ENCODE measurements at regions not wholly inside any gene's neighbourhood (a gene's known extent, or its start where the extent isn't known, plus 50 kb on each side); places are given as distances from the start of the nearest gene placed in this dataset.

DNA sequence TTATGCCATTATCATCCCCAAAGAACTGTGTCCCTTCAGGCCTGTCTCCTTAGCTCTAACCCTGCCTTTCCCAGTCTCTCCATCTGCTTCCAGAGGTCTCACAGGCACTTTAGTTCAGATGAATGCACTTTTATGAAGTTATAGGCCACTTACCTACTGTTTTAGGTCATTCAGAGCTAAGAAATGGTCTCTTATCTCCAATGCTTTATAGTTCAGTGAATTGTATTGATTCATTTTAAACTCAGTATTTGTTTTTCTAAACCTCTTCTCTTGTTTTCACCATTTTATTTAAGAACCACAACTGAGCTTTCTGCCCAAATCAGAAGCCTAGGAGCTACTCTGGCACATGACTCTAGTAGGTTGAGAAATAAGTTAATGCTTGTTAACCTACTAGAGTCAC lies 197.5 kb upstream of the ATP2B1 start:
- Histone ChIP-seq H3K4me3 (no peak overlapping the region), H3K27me3 (replicated peaks; ENCODE audit: insufficient read depth) (no peaks in the 10 kb centered on the region), H3K27ac (no peak overlapping the region), H3K9me3 (no peaks in the 10 kb centered on the region), H3K36me3 (no peaks in the 10 kb centered on the region), H3K4me1 (ENCODE audit: control insufficient read depth in 1 of 2, low read depth in 2 of 2) (no peaks in the 10 kb centered on the region)
- ATAC-seq (ENCODE audit: insufficient number of reproducible peaks, low FRiP score, low read depth) (no peak), DNase-seq (ENCODE audit: low spot score) (no peak)
- TF ChIP-seq, protein P1, sequence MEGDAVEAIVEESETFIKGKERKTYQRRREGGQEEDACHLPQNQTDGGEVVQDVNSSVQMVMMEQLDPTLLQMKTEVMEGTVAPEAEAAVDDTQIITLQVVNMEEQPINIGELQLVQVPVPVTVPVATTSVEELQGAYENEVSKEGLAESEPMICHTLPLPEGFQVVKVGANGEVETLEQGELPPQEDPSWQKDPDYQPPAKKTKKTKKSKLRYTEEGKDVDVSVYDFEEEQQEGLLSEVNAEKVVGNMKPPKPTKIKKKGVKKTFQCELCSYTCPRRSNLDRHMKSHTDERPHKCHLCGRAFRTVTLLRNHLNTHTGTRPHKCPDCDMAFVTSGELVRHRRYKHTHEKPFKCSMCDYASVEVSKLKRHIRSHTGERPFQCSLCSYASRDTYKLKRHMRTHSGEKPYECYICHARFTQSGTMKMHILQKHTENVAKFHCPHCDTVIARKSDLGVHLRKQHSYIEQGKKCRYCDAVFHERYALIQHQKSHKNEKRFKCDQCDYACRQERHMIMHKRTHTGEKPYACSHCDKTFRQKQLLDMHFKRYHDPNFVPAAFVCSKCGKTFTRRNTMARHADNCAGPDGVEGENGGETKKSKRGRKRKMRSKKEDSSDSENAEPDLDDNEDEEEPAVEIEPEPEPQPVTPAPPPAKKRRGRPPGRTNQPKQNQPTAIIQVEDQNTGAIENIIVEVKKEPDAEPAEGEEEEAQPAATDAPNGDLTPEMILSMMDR (IDR thresholded peaks at IDR 0.05), result no peak

DNA sequence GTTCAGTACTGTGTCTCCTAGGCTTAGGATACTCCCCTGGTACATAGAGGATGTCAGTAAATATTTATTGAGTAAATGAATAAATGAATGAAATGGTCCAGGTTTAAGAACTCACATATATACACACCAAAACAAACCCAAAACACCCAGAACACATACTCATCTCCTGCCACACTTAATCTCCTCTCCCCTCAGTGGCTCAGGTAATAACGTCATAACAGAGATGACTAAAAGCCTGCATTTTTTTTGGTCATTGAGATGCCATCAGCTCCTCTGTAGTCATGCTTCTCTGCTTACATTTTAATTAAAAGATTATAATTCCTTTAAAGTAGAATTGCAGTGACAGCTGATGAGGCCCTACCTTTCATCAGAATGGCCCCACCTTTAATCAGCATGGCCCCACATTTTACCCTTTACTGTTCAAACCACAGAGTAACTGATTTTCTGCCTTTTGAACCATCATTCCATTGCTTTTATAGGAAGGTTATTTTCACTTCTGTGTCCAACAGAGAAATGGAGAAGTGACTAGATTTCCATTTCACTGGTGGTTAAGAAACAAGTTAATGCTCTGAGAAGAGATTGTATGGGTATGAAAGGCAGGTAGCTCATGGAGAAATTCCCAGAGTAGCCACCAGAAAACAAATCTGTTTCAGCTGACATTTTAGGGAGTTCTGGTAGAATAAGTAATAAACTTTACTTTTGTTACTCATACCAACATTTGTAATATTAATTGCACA lies 193.4 kb upstream of the ATP2B1 start:
- Histone ChIP-seq H3K27me3 (replicated peaks; ENCODE audit: insufficient read depth) (no peaks in the 10 kb centered on the region), H3K4me1 (ENCODE audit: control insufficient read depth in 1 of 2, low read depth in 2 of 2) (no peaks in the 10 kb centered on the region), H3K36me3 (no peaks in the 10 kb centered on the region), H3K27ac (no peak overlapping the region), H3K4me3 (no peak overlapping the region), H3K9me3 (no peaks in the 10 kb centered on the region)
- DNase-seq (ENCODE audit: low spot score) (no peak), ATAC-seq (ENCODE audit: insufficient number of reproducible peaks, low FRiP score, low read depth) (no peak)
- TF ChIP-seq, protein P1 (IDR thresholded peaks at IDR 0.05), result no peak

DNA sequence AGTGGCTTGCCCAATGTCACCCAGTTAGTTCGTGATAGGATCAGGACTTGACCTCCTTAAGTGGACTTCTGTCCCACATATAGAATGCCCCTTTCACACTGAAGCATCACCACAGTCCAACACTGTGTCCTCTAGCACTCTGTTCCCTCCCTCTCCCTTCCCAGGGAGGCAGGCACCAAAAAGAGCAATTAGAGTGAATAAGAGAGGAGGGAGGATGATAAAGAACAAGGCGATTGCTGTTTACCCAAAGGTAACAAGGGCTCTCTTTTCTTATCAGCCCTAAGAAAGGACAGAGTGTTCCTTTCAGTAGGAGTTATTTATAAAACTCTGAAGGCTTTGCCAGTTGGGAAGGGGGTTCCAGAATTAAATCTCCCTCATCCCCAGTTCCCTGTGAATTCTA lies 192.7 kb upstream of the ATP2B1 start:
- no peak for DNase-seq (ENCODE audit: low spot score)
- Histone ChIP-seq H3K4me3 (no peak overlapping the region), H3K4me1 (ENCODE audit: control insufficient read depth in 1 of 2, low read depth in 2 of 2) (no peaks in the 10 kb centered on the region), H3K27ac (no peak overlapping the region), H3K36me3 (no peaks in the 10 kb centered on the region), H3K27me3 (replicated peaks; ENCODE audit: insufficient read depth) (no peaks in the 10 kb centered on the region), H3K9me3 (no peaks in the 10 kb centered on the region)
- no peak for ATAC-seq (ENCODE audit: insufficient number of reproducible peaks, low FRiP score, low read depth)
- TF ChIP-seq, protein P1 (IDR thresholded peaks at IDR 0.05), result no peak

DNA sequence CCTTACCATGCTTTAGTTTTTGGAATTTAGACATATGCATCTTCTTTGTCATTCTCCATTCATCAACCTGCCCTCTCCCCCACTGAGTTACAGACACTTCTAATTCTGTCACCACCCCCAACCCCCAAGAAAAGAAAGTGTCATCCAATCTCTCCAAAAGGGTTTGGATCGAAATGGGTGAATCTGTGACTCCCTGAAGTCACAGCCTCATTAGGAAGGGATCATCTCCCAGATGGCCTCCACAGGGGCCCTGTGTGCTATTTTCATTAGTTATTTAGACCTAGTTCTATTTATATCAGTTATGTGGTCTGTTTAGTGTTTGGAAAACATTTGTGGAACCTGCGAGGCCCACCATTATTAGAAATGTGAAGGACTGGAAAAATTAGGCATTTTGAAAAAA lies 191.0 kb upstream of the ATP2B1 start:
- Histone ChIP-seq H3K4me1 (ENCODE audit: control insufficient read depth in 1 of 2, low read depth in 2 of 2) (no peaks in the 10 kb centered on the region), H3K9me3 (no peaks in the 10 kb centered on the region), H3K27ac (no peak overlapping the region), H3K27me3 (replicated peaks; ENCODE audit: insufficient read depth) (no peaks in the 10 kb centered on the region), H3K36me3 (no peaks in the 10 kb centered on the region), H3K4me3 (no peak overlapping the region)
- ATAC-seq (ENCODE audit: insufficient number of reproducible peaks, low FRiP score, low read depth) (no peak), DNase-seq (ENCODE audit: low spot score) (no peak)
- TF ChIP-seq, protein P1 (IDR thresholded peaks at IDR 0.05), result no peak

DNA sequence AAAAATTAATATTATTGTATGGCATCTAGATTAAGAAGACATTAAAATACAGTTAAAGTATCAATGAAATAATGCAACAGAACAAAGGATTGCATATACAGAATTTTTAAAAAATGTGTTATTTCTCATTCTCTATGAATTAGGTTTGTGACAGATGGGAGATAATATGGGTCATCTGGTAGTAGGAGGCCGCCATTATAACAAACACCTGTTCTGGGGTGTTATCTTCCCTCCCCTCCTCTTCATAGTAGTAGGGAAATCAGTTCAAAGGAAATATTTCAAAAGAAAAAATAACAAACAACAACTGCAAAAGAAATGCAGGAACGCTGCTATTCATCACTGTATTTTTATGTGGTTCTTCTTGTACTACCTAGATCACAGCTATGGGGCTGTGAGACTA lies 187.0 kb upstream of the ATP2B1 start:
- DNase-seq (ENCODE audit: low spot score) (no peak), ATAC-seq (ENCODE audit: insufficient number of reproducible peaks, low FRiP score, low read depth) (no peak)
- Histone ChIP-seq H3K36me3 (no peaks in the 10 kb centered on the region), H3K9me3 (no peaks in the 10 kb centered on the region), H3K4me1 (ENCODE audit: control insufficient read depth in 1 of 2, low read depth in 2 of 2) (no peaks in the 10 kb centered on the region), H3K27me3 (replicated peaks; ENCODE audit: insufficient read depth) (no peaks in the 10 kb centered on the region), H3K27ac (no peak overlapping the region), H3K4me3 (no peak overlapping the region)
- TF ChIP-seq, protein P1 (IDR thresholded peaks at IDR 0.05), result no peak
